ENCODE measurements at regions not wholly inside any gene's neighbourhood (a gene's known extent, or its start where the extent isn't known, plus 50 kb on each side); places are given as distances from the start of the nearest gene placed in this dataset.

GRCh38 chr5:143700994-143701393, 111.0 kb upstream of the HMHB1 start:
- no peak for TF ChIP-seq POLR2A (IDR thresholded peaks at IDR 0.05)
- TF ChIP-seq CTCF (IDR thresholded peaks at IDR 0.05), result no peak
